ENCODE measurements at regions not wholly inside any gene's neighbourhood (a gene's known extent, or its start where the extent isn't known, plus 50 kb on each side); places are given as distances from the start of the nearest gene placed in this dataset.

DNA sequence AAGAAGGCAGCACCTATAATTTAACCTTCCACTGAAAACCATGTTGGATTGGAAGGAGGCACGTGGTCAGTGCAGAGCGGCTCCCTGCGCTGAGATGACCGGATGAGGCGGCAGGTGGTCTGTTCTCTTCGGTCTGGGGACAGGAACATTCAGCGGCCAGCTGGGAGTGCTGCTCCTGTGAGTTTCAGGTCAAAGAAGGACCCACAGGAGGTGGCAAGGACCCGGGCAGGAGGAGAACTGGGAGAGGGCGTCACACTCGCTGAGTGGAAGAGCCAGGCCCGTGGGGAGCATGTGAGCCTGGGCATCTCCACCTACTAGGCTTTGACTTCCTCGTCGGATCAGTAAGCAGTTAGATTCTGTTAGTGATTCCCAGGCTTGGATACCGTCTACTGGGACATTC is 113.4 kb upstream of the SHH start:
- TF ChIP-seq, protein P1, sequence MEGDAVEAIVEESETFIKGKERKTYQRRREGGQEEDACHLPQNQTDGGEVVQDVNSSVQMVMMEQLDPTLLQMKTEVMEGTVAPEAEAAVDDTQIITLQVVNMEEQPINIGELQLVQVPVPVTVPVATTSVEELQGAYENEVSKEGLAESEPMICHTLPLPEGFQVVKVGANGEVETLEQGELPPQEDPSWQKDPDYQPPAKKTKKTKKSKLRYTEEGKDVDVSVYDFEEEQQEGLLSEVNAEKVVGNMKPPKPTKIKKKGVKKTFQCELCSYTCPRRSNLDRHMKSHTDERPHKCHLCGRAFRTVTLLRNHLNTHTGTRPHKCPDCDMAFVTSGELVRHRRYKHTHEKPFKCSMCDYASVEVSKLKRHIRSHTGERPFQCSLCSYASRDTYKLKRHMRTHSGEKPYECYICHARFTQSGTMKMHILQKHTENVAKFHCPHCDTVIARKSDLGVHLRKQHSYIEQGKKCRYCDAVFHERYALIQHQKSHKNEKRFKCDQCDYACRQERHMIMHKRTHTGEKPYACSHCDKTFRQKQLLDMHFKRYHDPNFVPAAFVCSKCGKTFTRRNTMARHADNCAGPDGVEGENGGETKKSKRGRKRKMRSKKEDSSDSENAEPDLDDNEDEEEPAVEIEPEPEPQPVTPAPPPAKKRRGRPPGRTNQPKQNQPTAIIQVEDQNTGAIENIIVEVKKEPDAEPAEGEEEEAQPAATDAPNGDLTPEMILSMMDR (IDR thresholded peaks at IDR 0.05), result no peak
- TF ChIP-seq, protein P2, sequence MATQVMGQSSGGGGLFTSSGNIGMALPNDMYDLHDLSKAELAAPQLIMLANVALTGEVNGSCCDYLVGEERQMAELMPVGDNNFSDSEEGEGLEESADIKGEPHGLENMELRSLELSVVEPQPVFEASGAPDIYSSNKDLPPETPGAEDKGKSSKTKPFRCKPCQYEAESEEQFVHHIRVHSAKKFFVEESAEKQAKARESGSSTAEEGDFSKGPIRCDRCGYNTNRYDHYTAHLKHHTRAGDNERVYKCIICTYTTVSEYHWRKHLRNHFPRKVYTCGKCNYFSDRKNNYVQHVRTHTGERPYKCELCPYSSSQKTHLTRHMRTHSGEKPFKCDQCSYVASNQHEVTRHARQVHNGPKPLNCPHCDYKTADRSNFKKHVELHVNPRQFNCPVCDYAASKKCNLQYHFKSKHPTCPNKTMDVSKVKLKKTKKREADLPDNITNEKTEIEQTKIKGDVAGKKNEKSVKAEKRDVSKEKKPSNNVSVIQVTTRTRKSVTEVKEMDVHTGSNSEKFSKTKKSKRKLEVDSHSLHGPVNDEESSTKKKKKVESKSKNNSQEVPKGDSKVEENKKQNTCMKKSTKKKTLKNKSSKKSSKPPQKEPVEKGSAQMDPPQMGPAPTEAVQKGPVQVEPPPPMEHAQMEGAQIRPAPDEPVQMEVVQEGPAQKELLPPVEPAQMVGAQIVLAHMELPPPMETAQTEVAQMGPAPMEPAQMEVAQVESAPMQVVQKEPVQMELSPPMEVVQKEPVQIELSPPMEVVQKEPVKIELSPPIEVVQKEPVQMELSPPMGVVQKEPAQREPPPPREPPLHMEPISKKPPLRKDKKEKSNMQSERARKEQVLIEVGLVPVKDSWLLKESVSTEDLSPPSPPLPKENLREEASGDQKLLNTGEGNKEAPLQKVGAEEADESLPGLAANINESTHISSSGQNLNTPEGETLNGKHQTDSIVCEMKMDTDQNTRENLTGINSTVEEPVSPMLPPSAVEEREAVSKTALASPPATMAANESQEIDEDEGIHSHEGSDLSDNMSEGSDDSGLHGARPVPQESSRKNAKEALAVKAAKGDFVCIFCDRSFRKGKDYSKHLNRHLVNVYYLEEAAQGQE (IDR thresholded peaks at IDR 0.05; ENCODE audit: insufficient read depth in 1 of 2, low read depth in 2 of 2, low read length in 1 of 2), result no peak

Data from Panc1 (cell line).